Muscle of leg (tissue), 3 donors: ENCODE measurements at regions not wholly inside any gene's neighbourhood (a gene's known extent, or its start where the extent isn't known, plus 50 kb on each side); places are given as distances from the start of the nearest gene placed in this dataset.
A peak's percentile ranks its signal among the peaks of the same experiment; 100 is the strongest.

Experiments used
- DNase-seq: peaks from one replicate; pipeline ENCODE4 v3.0.0; 2013
- H3K27ac ChIP-seq: one replicate; pipeline ENCODE4 v1.5.1; 2013; ENCODE audit warnings: mild to moderate bottlenecking, low read length, control low read depth
- H3K27me3 ChIP-seq: one replicate; pipeline ENCODE4 v1.6.1; 2013; ENCODE audit warnings: low read length; ENCODE audit not compliant: control insufficient read depth, insufficient read depth
- H3K36me3 ChIP-seq: one replicate; pipeline ENCODE4 v1.6.1; 2013; ENCODE audit warnings: low read length; ENCODE audit not compliant: control insufficient read depth, insufficient read depth
- H3K4me1 ChIP-seq: one replicate; pipeline ENCODE4 v1.6.1; 2013; ENCODE audit warnings: low read length; ENCODE audit not compliant: control insufficient read depth, insufficient read depth
- H3K4me3 ChIP-seq: one replicate; pipeline ENCODE4 v1.5.1; 2013; ENCODE audit warnings: low read length, control low read depth
- H3K9me3 ChIP-seq: replicated peaks from 2 replicates; pipeline ENCODE4 v1.6.1; 2013; ENCODE audit warnings: low read depth, low read length; ENCODE audit not compliant: control insufficient read depth
- WGBS: methylation state at CpG from one replicate; pipeline ENCODE4 v1.1.5; 2013; ENCODE audit warnings: missing lambda C conversion rate; ENCODE audit not compliant: insufficient coverage; 5-methylcytosine and 5-hydroxymethylcytosine counted together

DNA sequence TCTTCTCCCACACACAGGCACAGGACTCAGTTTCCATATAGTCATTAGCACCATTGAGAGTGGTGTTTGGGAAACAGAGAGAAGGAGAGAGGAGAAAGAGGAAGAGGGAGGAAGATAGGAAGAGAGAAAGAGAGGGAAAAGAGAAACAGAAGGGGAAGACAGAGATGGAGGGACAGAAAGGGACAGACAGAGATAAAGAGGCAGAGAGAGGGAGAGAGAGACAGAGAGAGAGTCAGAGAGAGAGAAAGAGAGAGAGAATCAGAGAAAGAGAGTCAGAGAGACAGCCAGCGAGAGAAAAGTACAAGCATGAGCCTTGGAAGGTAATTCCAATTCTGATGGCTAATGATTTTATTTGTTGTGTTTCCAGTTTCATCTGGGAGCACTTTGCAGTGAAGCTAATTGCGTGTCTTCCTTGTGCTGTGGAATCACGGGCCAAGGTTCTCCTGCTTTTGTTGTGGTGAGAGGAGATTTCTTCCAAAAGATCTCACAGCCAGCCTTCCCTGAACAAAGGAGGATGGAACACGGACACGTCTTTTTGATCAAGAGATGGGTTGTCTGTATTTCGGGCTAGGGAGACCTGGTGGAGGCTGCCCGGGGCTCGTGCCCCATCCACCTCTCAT lies 153.6 kb upstream of the TWIST2 start:
- no peak overlapping the region for H3K27ac ChIP-seq
- H3K4me3 ChIP-seq, result no peak overlapping the region
- H3K27me3 ChIP-seq, result peaks cover 6% of the 10 kb centered on the region
- peaks cover 16% of the 10 kb centered on the region for H3K4me1 ChIP-seq
- DNase-seq, result peak; percentile 62
- WGBS, result 80% methylated on average over 1 of the region's 8 CpGs
- no peaks in the 10 kb centered on the region for H3K9me3 ChIP-seq
- no peaks in the 10 kb centered on the region for H3K36me3 ChIP-seq

GRCh38 chr2:238694922-238695321 lies 153.0 kb upstream of the TWIST2 start:
- no peak for DNase-seq
- 91% methylated on average over 4 of the region's 6 CpGs for WGBS
- H3K27ac ChIP-seq, result peak overlapping the region; percentile 54
- no peaks in the 10 kb centered on the region for H3K9me3 ChIP-seq
- peaks cover 16% of the 10 kb centered on the region for H3K4me1 ChIP-seq
- peaks cover 6% of the 10 kb centered on the region for H3K27me3 ChIP-seq
- no peaks in the 10 kb centered on the region for H3K36me3 ChIP-seq
- no peak overlapping the region for H3K4me3 ChIP-seq

- H3K9me3 ChIP-seq, result no peaks in the 10 kb centered on the region
- no peak overlapping the region for H3K4me3 ChIP-seq
- peaks cover 16% of the 10 kb centered on the region for H3K4me1 ChIP-seq
- peak; percentile 86 for DNase-seq
- peaks cover 6% of the 10 kb centered on the region for H3K27me3 ChIP-seq
- WGBS, result 17% methylated on average over 2 of the region's 4 CpGs
- peak overlapping the region; percentile 54 for H3K27ac ChIP-seq
- H3K36me3 ChIP-seq, result no peaks in the 10 kb centered on the region
Measured at GRCh38 chr2:238695538-238695937, 152.3 kb upstream of the TWIST2 start.

DNA sequence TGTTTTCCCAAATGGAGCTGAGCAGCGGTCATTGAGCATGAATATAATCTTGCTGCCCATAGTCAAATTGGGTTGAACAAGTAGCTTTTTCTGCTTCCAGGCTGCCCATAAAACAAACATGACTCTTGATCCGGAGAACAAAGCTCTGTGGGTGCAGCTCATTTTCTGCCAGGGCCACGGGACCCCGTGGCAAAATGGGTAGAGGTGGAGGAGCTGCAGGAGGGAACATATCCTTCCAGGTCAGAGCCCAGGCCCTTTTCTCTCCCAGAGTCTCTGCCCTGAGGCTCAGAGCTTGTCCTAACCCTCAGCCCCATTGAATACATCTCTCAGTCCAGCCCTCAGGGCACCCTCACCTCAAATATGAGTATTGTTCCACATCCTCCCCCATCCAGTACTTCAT lies 151.6 kb upstream of the TWIST2 start:
- H3K27me3 ChIP-seq, result peaks cover 2% of the 10 kb centered on the region
- H3K9me3 ChIP-seq, result no peaks in the 10 kb centered on the region
- no peak for DNase-seq
- H3K4me3 ChIP-seq, result no peak overlapping the region
- no peaks in the 10 kb centered on the region for H3K36me3 ChIP-seq
- H3K4me1 ChIP-seq, result peaks cover 20% of the 10 kb centered on the region
- H3K27ac ChIP-seq, result peak overlapping the region; percentile 35
- WGBS, result 71% methylated on average over 4 of the region's 4 CpGs

GRCh38 chr2:238696786-238697185 lies 151.1 kb upstream of the TWIST2 start:
- H3K4me1 ChIP-seq, result peaks cover 24% of the 10 kb centered on the region

GRCh38 chr2:238697193-238698071 lies 150.5 kb upstream of the TWIST2 start:
- H3K4me1 ChIP-seq, result peaks cover 29% of the 10 kb centered on the region
- no peak overlapping the region for H3K27ac ChIP-seq
- no peaks in the 10 kb centered on the region for H3K27me3 ChIP-seq
- no peaks in the 10 kb centered on the region for H3K9me3 ChIP-seq
- WGBS, result 71% methylated on average over 13 of the region's 20 CpGs
- H3K36me3 ChIP-seq, result no peaks in the 10 kb centered on the region
- no peak for DNase-seq
- H3K4me3 ChIP-seq, result no peak overlapping the region

More at GRCh38 chr2:238696786-238697185, 151.1 kb upstream of the TWIST2 start:
- Histone ChIP-seq H3K4me3 (no peak overlapping the region), H3K27me3 (no peaks in the 10 kb centered on the region), H3K9me3 (no peaks in the 10 kb centered on the region), H3K27ac (no peak overlapping the region), H3K36me3 (no peaks in the 10 kb centered on the region)
- 75% methylated on average over 2 of the region's 3 CpGs for WGBS
- no peak for DNase-seq

GRCh38 chr2:238698072-238698352 lies 149.9 kb upstream of the TWIST2 start:
- Histone ChIP-seq H3K27me3 (no peaks in the 10 kb centered on the region), H3K36me3 (no peaks in the 10 kb centered on the region), H3K9me3 (no peaks in the 10 kb centered on the region), H3K4me3 (no peak overlapping the region), H3K27ac (no peak overlapping the region), H3K4me1 (peaks cover 33% of the 10 kb centered on the region)
- peak; percentile 58 for DNase-seq
- 44% methylated on average over 4 of the region's 7 CpGs for WGBS

- H3K36me3 ChIP-seq, result no peaks in the 10 kb centered on the region
- H3K4me3 ChIP-seq, result no peak overlapping the region
- H3K9me3 ChIP-seq, result no peaks in the 10 kb centered on the region
- H3K4me1 ChIP-seq, result peaks cover 33% of the 10 kb centered on the region
- H3K27ac ChIP-seq, result no peak overlapping the region
- 92% methylated on average over 16 of the region's 20 CpGs for WGBS
- H3K27me3 ChIP-seq, result no peaks in the 10 kb centered on the region
- DNase-seq, result no peak
Measured at GRCh38 chr2:238698451-238699306, 149.2 kb upstream of the TWIST2 start.

DNA sequence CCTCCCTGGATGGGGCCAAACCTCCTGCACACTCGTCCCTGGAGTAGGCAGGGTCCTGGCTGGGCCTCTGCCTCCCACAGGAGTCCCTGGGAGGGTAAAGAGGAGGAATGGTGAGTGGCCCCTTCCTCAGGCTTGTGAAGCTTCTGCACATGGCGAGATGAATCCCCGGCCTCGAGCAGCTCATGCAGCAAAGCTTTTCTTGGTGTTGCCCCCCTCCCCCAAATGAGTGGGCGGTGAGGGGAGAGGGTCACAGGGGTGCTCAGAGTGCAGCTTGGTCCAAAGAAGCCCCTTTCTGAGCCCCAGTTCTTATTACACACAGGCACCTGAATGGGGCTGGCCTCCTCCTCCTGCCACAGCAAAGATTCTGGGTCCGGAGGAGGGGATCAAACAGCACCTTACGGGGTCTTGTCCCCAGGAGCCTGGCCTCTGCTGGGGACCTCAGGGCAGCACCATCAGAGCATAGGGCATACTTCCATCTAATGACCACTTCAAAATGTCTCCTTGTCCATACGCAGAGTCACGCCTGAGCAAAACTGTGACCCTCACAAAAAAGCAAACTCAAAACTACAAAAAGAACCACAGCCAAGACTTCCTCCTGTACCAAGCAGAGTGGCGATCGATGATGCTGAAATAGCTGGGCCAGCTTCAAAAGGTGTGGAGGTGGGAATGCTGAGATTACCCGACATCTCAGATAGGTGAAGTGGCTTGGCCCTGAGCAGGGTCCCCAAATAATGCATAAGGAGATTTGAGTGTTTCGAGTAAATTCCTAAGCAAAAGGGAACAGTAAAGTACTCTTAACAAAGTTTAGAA lies 148.4 kb upstream of the TWIST2 start:
- no peak for DNase-seq
- Histone ChIP-seq H3K27ac (no peak overlapping the region), H3K9me3 (no peaks in the 10 kb centered on the region), H3K4me3 (no peak overlapping the region), H3K4me1 (peaks cover 33% of the 10 kb centered on the region), H3K36me3 (no peaks in the 10 kb centered on the region), H3K27me3 (no peaks in the 10 kb centered on the region)
- WGBS, result 81% methylated on average over 3 of the region's 13 CpGs
